H9 (cell line): ENCODE measurements at regions not wholly inside any gene's neighbourhood (a gene's known extent, or its start where the extent isn't known, plus 50 kb on each side); places are given as distances from the start of the nearest gene placed in this dataset.

Experiments
- DNase-seq: peaks from one replicate; pipeline ENCODE4 v3.0.0-alpha.2; 2017
- H2AFZ ChIP-seq: one replicate; pipeline ENCODE4 v1.6.1; 2013; ENCODE audit warnings: mild to moderate bottlenecking, low read length, control low read depth, moderate library complexity
- H2AK5ac ChIP-seq: 2 replicates; pipeline ENCODE4 v1.6.1; 2013; ENCODE audit warnings: low read length, control low read depth, mixed read lengths; ENCODE audit not compliant: insufficient read length
- H2BK120ac ChIP-seq: one replicate; pipeline ENCODE4 v1.6.1; 2013; ENCODE audit warnings: low read depth, mild to moderate bottlenecking, low read length, control low read depth, inconsistent platforms; ENCODE audit not compliant: poor library complexity, severe bottlenecking
- H2BK12ac ChIP-seq: 2 replicates; pipeline ENCODE4 v1.6.1; 2013; ENCODE audit warnings: low read length, control low read depth, mixed read lengths, low read depth; ENCODE audit not compliant: insufficient read length
- H2BK15ac ChIP-seq: 2 replicates; pipeline ENCODE4 v1.6.1; 2013; ENCODE audit warnings: low read depth, low read length, control low read depth
- H2BK20ac ChIP-seq: one replicate; pipeline ENCODE4 v1.6.1; 2013; ENCODE audit warnings: low read depth, mild to moderate bottlenecking, low read length, control low read depth, inconsistent platforms; ENCODE audit not compliant: poor library complexity, severe bottlenecking
- H2BK5ac ChIP-seq: 2 replicates; pipeline ENCODE4 v1.6.1; 2013; ENCODE audit warnings: low read length, control low read depth, mixed read lengths; ENCODE audit not compliant: insufficient read length
- H3K14ac ChIP-seq: 2 replicates; pipeline ENCODE4 v1.6.1; 2013; ENCODE audit warnings: low read length, control low read depth; ENCODE audit not compliant: insufficient read depth
- H3K18ac ChIP-seq: 2 replicates; pipeline ENCODE4 v1.6.1; 2013; ENCODE audit warnings: low read depth, mild to moderate bottlenecking, mixed read lengths, low read length, control low read depth; ENCODE audit not compliant: insufficient read length
- H3K23ac ChIP-seq: 2 replicates; pipeline ENCODE4 v1.6.1; 2013; ENCODE audit warnings: low read length, control low read depth, mixed read lengths, low read depth; ENCODE audit not compliant: insufficient read length
- H3K23me2 ChIP-seq: 2 replicates; pipeline ENCODE4 v1.6.1; 2013; ENCODE audit warnings: low read depth, mild to moderate bottlenecking, mixed read lengths, low read length, control low read depth; ENCODE audit not compliant: insufficient read length, poor library complexity, severe bottlenecking
- H3K27ac ChIP-seq: 2 replicates; pipeline ENCODE4 v1.5.1; 2013; ENCODE audit warnings: low read length, control low read depth, mixed read lengths, low read depth; ENCODE audit not compliant: insufficient read length
- H3K27me3 ChIP-seq: 2 replicates; pipeline ENCODE4 v1.6.1; 2013; ENCODE audit warnings: low read length, control low read depth, inconsistent platforms; ENCODE audit not compliant: insufficient read depth
- H3K4ac ChIP-seq: 2 replicates; pipeline ENCODE4 v1.6.1; 2013; ENCODE audit warnings: low read depth, mild to moderate bottlenecking, control low read depth, inconsistent platforms, low read length, moderate library complexity
- H3K4me1 ChIP-seq: 2 replicates; pipeline ENCODE4 v1.6.1; 2013; ENCODE audit warnings: low read length, control low read depth, inconsistent platforms; ENCODE audit not compliant: insufficient read depth
- H3K4me2 ChIP-seq: 2 replicates; pipeline ENCODE4 v1.6.1; 2013; ENCODE audit warnings: low read length, control low read depth, mixed read lengths; ENCODE audit not compliant: insufficient read length, insufficient read depth
- H3K56ac ChIP-seq: 2 replicates; pipeline ENCODE4 v1.6.1; 2013; ENCODE audit warnings: low read depth, mild to moderate bottlenecking, mixed read lengths, low read length, control low read depth; ENCODE audit not compliant: insufficient read length
- H3K79me1 ChIP-seq: 2 replicates; pipeline ENCODE4 v1.6.1; 2013; ENCODE audit warnings: low read depth, mild to moderate bottlenecking, moderate library complexity, low read length, control low read depth, inconsistent platforms; ENCODE audit not compliant: insufficient read depth, poor library complexity, severe bottlenecking
- H3K79me2 ChIP-seq: 2 replicates; pipeline ENCODE4 v1.6.1; 2013; ENCODE audit warnings: low read length, control low read depth, inconsistent platforms; ENCODE audit not compliant: insufficient read depth
- H3K9ac ChIP-seq: 2 replicates; pipeline ENCODE4 v1.6.1; 2013; ENCODE audit warnings: low read length, control low read depth, mixed read lengths; ENCODE audit not compliant: insufficient read length; ENCODE audit errors: extremely low read depth
- H3K9me3 ChIP-seq: one replicate; pipeline ENCODE4 v1.6.1; 2013; ENCODE audit warnings: low read depth, low read length, inconsistent platforms; ENCODE audit not compliant: control insufficient read depth
- H3T11ph ChIP-seq: one replicate; pipeline ENCODE4 v1.6.1; 2013; ENCODE audit warnings: mild to moderate bottlenecking, low read length, control low read depth, inconsistent platforms
- H4K20me1 ChIP-seq: one replicate; pipeline ENCODE4 v1.6.1; 2013; ENCODE audit not compliant: control insufficient read depth, insufficient read length, insufficient read depth
- H4K5ac ChIP-seq: 2 replicates; pipeline ENCODE4 v1.6.1; 2013; ENCODE audit warnings: low read depth, mild to moderate bottlenecking, mixed read lengths, low read length, control low read depth; ENCODE audit not compliant: insufficient read length
- H4K8ac ChIP-seq: replicated peaks from 2 replicates; pipeline ENCODE4 v1.6.1; 2013; ENCODE audit warnings: low read length, control low read depth, mixed read lengths, low read depth; ENCODE audit not compliant: insufficient read length
- H4K91ac ChIP-seq: 2 replicates; pipeline ENCODE4 v1.6.1; 2013; ENCODE audit warnings: low read depth, mild to moderate bottlenecking, moderate library complexity, mixed read lengths, low read length, control low read depth; ENCODE audit not compliant: insufficient read length
- H3K27ac Mint-ChIP-seq, 3 experiments: 2 replicates in 2 of 3; 3 replicates in 1 of 3; pipeline ENCODE4 v1.8.0; 2020 to 2021; ENCODE audit warnings: mixed read lengths in 3 of 3, mild to moderate bottlenecking in 1 of 3, moderate library complexity in 1 of 3
- H3K27me3 Mint-ChIP-seq: 2 replicates; pipeline ENCODE4 v1.8.0; 2021; ENCODE audit warnings: low read depth, mild to moderate bottlenecking, moderate library complexity, mixed read lengths
- H3K36me3 Mint-ChIP-seq, 3 experiments: 2 replicates in 2 of 3; 3 replicates in 1 of 3; pipeline ENCODE4 v1.8.0; 2020 to 2021; ENCODE audit warnings: low read depth in 3 of 3, mixed read lengths in 3 of 3; ENCODE audit not compliant: insufficient read depth in 1 of 3
- H3K4me1 Mint-ChIP-seq, 2 experiments: 2 replicates each; pipeline ENCODE4 v1.8.0; 2020; ENCODE audit warnings: mixed read lengths in 2 of 2
- H3K4me3 Mint-ChIP-seq, 2 experiments: 2 replicates in 1 of 2; 3 replicates in 1 of 2; pipeline ENCODE4 v1.8.0; 2020 to 2021; ENCODE audit warnings: mild to moderate bottlenecking in 2 of 2, mixed read lengths in 2 of 2, moderate library complexity in 1 of 2
- H3K9me3 Mint-ChIP-seq, 2 experiments: 2 replicates in 1 of 2; 3 replicates in 1 of 2; pipeline ENCODE4 v1.8.0; 2020; ENCODE audit warnings: mild to moderate bottlenecking in 2 of 2, mixed read lengths in 2 of 2, moderate library complexity in 1 of 2
- WGBS: extraction: QIAGEN DNeasy Blood & Tissue Kit; methylation state at CpG from one replicate; pipeline ENCODE4 v1.1.7; 2013; ENCODE audit warnings: missing lambda C conversion rate, low lambda C conversion rate, mixed read lengths; ENCODE audit not compliant: insufficient read length; ENCODE audit errors: extremely low coverage; 5-methylcytosine and 5-hydroxymethylcytosine counted together
- TF ChIP-seq, protein P1 (sequence below): fragments of 200-600 bp; sonication (generic); conservative IDR thresholded peaks from 3 replicates; pipeline ENCODE4 v1.8.0; 2021; ENCODE audit warnings: antibody characterized with exemption, mild to moderate bottlenecking

- Mint-ChIP-seq H3K27me3 (no peaks in the 10 kb centered on the region), H3K9me3 (no peaks in the 10 kb centered on the region; a peak in 1 of 5 replicates), H3K27ac (no peak overlapping the region), H3K4me3 (no peak overlapping the region), H3K4me1 (peaks cover 3 to 7% of the 10 kb centered on the region in 2 experiments; a peak in 3 of 4 replicates), H3K36me3 (peaks cover 0 to 3% (median 0%) of the 10 kb centered on the region in 3 experiments; a peak in 1 of 7 replicates)
- Histone ChIP-seq H3K18ac (no peak overlapping the region), H3K23ac (no peak overlapping the region), H2AK5ac (no peak overlapping the region), H4K8ac (no peak overlapping the region), H2BK15ac (no peak overlapping the region), H3K4me1 (peaks cover 2% of the 10 kb centered on the region; the same call in 1 of the 2 replicates), H3K79me1 (no peaks in the 10 kb centered on the region), H4K20me1 (no peaks in the 10 kb centered on the region), H4K91ac (no peak overlapping the region), H3K9me3 (no peaks in the 10 kb centered on the region), H3K9ac (no peak overlapping the region), H3K27ac (no peak overlapping the region), H3K79me2 (no peaks in the 10 kb centered on the region), H3K4me2 (no peak overlapping the region), H3K23me2 (no peaks in the 10 kb centered on the region), H3K27me3 (no peaks in the 10 kb centered on the region), H2BK5ac (no peak overlapping the region), H3T11ph (no peak overlapping the region), H2BK12ac (no peak overlapping the region), H2BK120ac (no peak overlapping the region), H3K14ac (no peak overlapping the region), H2AFZ (no peak overlapping the region), H3K56ac (no peak overlapping the region), H4K5ac (no peak overlapping the region), H3K4ac (no peak overlapping the region), H2BK20ac (no peak overlapping the region)
- no peak for DNase-seq
- TF ChIP-seq, protein P1, sequence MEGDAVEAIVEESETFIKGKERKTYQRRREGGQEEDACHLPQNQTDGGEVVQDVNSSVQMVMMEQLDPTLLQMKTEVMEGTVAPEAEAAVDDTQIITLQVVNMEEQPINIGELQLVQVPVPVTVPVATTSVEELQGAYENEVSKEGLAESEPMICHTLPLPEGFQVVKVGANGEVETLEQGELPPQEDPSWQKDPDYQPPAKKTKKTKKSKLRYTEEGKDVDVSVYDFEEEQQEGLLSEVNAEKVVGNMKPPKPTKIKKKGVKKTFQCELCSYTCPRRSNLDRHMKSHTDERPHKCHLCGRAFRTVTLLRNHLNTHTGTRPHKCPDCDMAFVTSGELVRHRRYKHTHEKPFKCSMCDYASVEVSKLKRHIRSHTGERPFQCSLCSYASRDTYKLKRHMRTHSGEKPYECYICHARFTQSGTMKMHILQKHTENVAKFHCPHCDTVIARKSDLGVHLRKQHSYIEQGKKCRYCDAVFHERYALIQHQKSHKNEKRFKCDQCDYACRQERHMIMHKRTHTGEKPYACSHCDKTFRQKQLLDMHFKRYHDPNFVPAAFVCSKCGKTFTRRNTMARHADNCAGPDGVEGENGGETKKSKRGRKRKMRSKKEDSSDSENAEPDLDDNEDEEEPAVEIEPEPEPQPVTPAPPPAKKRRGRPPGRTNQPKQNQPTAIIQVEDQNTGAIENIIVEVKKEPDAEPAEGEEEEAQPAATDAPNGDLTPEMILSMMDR = no peak
- WGBS = no CpG with 5 or more reads among the region's 3 CpGs
Measured at GRCh38 chr13:105334211-105334610, 1201.3 kb downstream of the EFNB2 start.
